HG03354 (cell line): ENCODE measurements at regions not wholly inside any gene's neighbourhood (a gene's known extent, or its start where the extent isn't known, plus 50 kb on each side); places are given as distances from the start of the nearest gene placed in this dataset.
"Not testable (repeated sequence)": the region's sequence is repeated elsewhere in the genome, so short reads cannot be mapped to it uniquely, and the experiment has no call there.

Experiments used
- ATAC-seq: cut with Tn5 transposase; IDR thresholded peaks from one replicate; pipeline ENCODE4 v1.9.1; 2021; ENCODE audit warnings: mild to moderate bottlenecking; ENCODE audit not compliant: unreplicated experiment, poor library complexity, severe bottlenecking

DNA sequence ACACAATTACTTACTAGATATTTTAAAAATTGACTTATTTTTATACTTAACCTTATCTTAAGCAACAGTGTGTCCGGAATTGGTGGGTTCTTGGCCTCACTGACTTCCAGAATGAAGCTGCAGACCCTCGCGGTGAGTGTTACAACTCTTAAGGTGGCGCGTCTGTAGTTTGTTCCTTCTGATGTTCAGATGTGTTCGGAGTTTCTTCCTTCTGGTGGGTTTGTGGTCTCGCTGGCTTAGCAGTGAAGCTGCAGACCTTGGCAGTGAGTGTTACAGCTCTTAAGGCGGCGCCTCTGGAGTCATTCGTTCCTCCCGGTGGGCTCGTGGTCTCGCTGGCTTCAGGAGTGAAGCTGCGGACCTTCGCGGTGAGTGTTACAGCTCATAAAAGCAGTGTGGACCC, 322.5 kb upstream of the CITED2 start:
- not testable (repeated sequence) for ATAC-seq

DNA sequence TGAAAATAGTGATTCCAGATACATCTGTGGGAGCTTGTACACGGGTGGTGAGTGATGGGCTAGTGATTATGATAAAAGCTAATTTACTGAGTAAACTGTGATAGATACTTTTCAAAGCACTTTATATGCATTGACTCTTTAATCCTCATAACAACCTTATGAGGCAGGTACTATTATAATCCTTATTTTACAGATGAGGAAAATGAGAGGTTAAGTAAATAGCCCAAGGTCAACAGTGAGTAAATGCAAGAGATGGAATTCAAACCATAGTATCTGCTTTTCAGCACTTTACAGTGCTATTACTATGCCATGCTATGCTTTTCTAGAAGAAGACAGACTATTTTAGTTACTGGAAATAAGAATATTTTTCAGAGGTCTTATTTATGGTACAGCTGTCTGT, 320.9 kb upstream of the CITED2 start:
- no peak for ATAC-seq

DNA sequence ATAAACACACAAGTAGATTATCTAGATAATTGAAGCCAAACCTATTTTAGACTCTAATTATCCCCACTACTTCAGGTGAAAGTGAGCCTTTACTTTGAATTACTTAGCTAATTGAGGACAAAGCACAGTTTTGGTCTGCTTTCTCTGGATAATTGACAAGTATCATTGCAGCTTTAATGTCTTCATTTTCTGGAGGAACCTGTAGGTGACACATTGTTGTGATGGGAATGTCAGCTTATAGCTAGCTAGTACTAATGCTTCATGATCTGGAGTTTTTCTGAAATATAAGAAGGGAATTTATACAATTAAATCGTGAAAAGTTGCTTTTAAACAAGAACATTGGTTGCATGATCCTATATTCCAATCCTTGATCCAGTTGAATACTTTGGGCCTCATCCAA, 319.3 kb upstream of the CITED2 start:
- ATAC-seq = no peak

GRCh38 chr6:139690007-139690406, 315.6 kb upstream of the CITED2 start:
- no peak for ATAC-seq

- no peak for ATAC-seq
Observed at GRCh38 chr6:139687055-139687454, 312.6 kb upstream of the CITED2 start.

GRCh38 chr6:139686308-139686707, 311.9 kb upstream of the CITED2 start:
- no peak for ATAC-seq

- ATAC-seq = no peak
Observed at GRCh38 chr6:139685009-139685408, 310.6 kb upstream of the CITED2 start.

- no peak for ATAC-seq
Observed at GRCh38 chr6:139680819-139681218, 306.4 kb upstream of the CITED2 start.

- no peak for ATAC-seq
Observed at GRCh38 chr6:139679516-139680179, 305.2 kb upstream of the CITED2 start.

- ATAC-seq = no peak
Observed at GRCh38 chr6:139676718-139677117, 302.3 kb upstream of the CITED2 start.

DNA sequence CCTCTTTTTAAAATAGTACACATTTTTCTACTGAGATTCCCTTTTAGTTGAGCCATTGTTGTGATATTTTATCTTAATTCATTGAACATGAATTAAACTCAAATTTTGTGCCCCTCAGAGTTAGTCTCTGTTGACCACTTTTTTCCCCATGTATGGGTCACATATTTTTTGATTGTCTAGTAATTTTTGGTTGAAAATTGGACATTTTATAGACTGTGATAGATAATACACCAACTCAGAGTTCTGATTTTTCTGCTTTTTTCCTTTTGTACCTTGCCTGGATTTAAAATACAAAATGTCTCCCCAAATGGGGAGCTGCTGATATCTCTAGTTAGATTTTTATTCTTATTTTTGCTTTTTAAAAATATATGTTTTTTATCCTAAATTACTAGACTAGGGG, 291.8 kb upstream of the CITED2 start:
- ATAC-seq = no peak

- ATAC-seq = no peak
Observed at GRCh38 chr6:139663996-139664395, 289.5 kb upstream of the CITED2 start.

- ATAC-seq = no peak
Observed at GRCh38 chr6:139659711-139660110, 285.3 kb upstream of the CITED2 start.

DNA sequence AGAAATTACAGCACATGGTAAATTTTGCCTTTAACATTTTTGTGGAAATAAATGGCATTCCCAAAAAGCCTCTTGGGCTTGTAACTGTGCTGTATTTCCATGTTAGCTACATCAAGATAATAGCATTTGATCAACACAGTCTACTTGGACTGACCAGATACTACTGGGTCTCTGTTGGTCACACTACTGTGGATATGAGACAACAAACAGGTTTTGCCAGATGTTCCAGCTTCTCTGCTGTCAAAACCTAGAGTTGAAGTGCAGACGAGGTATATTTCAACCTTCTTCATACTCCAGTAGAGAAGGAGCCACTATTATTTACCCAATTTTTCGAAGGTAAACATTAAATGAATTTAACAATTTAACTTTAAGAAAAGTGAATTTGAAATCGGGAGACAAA, 284.7 kb upstream of the CITED2 start:
- ATAC-seq = no peak

- ATAC-seq = no peak
Observed at GRCh38 chr6:139657119-139657518, 282.7 kb upstream of the CITED2 start.

DNA sequence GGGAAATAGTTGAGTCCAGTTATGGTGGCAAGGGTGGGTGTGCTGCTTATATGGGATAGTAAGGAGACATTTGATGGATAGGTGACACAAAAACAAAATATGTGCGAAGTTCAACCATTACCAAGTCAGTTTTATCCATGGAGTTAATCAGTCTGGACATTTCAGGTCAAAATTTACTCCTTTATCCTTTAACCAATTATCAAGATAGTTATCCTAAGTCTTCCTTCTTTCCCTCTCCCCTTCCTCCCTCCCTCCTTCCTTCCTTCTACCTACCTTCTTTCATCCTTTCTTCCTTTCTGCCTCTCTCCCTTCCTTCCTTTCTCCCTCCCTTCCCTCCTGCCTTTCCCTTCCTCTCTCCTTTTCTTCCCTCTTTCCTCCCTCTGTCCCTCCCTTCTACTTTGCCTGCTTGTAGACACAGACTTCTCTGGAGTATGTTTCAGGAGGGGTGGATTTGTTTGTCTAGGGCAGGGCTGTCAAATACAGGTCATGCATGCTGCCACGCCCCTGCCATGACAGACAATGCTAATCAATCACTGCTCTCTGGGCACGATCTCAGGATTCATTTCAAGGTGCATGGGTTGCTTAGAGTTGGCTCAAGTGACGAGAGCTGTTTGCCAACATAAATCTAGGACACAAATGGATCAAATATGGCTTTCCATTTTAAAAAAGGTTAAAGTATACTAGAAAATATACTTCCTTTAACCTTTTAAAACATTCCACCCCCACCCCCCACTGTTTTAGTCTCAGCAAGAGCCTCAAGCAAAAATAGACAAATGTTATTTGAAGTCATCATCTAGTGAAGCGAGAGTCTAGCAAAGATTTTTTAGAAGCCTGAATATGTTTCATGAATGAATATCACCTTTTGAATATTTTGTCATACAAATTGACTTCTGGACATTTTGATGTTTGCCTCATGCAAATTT, 281.6 kb upstream of the CITED2 start:
- no peak for ATAC-seq

GRCh38 chr6:139654888-139655782, 280.7 kb upstream of the CITED2 start:
- no peak for ATAC-seq

DNA sequence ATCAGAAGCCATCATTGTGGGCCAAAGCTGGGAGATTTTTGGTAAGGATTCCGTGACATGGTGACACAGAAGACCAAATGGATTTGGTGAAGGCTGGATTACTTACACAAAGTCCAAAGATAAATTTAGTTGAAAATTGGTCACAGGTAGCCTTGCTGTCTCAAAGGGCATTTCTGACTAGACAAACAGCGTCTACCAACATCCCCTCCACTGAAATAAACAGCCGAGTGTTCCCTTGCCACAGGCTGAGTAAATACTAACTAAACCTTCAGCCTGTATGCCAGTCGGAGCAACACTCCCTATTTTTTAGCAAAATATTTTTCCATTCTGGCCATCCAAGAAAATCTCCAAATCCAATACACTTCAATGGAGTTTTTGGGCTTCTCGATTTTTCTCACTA, 279.9 kb upstream of the CITED2 start:
- ATAC-seq = no peak

- no peak for ATAC-seq
Observed at GRCh38 chr6:139653111-139653510, 278.7 kb upstream of the CITED2 start.

GRCh38 chr6:139650941-139651340, 276.5 kb upstream of the CITED2 start:
- ATAC-seq = no peak
